GM19467 (cell line): ENCODE measurements at regions not wholly inside any gene's neighbourhood (a gene's known extent, or its start where the extent isn't known, plus 50 kb on each side); places are given as distances from the start of the nearest gene placed in this dataset.
"Not testable (repeated sequence)": the region's sequence is repeated elsewhere in the genome, so short reads cannot be mapped to it uniquely, and the experiment has no call there.

Experiments
- ATAC-seq: cut with Tn5 transposase; IDR thresholded peaks from one replicate; pipeline ENCODE4 v1.9.1; 2021; ENCODE audit warnings: mild to moderate bottlenecking, moderate library complexity; ENCODE audit not compliant: unreplicated experiment

DNA sequence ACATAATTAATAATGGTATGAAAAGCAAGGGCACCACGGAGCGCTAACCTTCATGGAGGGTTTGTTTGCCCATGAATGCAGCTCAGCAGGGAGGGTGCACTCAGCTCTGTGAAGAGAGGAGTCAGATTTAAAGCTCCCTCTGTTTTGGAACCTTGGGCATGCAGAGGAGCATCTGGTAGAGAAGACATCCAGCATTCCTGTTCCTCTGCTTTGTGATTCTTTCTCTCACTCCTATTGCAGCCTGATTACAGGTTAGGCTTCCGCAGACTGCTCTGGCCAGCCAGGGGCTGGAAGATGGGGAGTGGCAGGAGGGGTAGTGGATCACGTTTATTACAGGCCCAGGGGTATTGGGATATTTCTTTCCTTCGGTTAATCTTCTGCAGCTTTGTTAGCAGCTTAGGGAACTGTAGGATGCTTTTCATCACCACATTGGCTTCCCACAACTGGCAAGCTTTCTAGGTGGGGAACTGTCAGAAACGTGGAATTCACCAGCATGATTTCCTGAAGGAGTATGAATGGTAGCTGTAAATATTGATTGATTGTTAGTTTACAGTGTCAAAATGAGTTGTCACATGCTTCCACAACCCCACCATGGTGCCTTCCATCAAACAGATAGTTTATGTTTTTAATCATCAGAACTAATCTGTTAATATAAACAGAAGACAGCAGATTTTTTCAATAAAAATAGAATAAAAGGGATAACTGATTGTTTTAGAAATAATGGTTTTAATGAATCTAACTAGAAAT is 201.1 kb downstream of the VAPA start:
- ATAC-seq: no peak

DNA sequence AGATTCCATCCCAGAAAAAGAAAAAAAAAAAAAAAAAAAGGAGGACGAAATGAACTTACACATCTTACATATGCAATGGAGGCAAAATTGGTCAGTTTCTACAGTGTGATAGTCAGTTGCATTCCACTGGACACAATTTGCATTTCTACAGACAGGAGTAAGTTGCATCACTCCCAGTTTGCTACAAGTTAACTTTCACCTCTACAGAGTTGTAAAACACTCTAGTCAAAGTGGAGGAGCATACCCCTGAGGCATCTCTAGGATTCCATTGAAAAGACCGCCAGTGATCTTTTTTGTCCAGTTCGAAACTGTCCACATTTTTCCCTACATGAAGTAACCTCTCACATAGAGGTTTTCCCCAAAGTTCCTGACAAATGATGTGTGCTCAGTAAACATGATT is 202.8 kb downstream of the VAPA start:
- ATAC-seq: no peak

- ATAC-seq: no peak
Measured at GRCh38 chr18:10119528-10119927, 205.7 kb downstream of the VAPA start.

DNA sequence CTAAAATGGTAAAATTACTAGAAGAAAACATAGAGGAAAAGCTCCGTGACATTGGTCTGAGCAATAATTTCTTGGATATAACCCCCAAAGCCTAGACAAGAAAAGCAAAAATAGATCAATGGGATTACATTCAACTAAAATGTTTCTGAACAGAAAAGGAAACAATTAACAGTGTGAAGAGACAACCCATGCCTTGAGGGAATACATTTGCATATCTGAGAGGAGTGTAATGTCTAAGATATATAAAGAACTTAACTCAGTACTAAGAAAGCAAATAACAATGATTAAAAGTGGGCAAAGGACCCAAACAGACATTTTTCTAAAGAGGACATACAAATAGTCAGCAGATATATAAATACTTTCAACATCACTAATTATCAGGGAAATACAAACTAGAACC is 206.2 kb downstream of the VAPA start:
- ATAC-seq: no peak

DNA sequence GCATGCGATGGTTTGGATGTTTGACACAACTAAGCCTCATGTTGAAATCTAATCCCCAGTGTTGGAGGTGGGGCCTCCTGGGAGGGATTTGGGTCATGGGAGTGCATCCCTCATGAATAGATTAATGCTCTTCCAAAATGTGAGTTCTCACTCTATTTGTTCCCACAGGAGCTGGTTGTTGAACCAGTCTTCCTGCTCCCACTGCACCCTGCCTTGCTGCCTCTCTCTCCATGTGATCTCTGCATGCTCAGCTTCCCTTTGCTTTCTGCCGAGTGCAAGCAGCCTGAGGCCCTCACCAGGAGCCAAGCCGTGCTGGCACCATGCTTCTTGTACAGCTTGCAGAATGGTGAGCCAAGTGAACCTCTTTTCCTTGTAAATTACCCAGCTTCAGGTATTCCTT is 206.8 kb downstream of the VAPA start:
- ATAC-seq: no peak

DNA sequence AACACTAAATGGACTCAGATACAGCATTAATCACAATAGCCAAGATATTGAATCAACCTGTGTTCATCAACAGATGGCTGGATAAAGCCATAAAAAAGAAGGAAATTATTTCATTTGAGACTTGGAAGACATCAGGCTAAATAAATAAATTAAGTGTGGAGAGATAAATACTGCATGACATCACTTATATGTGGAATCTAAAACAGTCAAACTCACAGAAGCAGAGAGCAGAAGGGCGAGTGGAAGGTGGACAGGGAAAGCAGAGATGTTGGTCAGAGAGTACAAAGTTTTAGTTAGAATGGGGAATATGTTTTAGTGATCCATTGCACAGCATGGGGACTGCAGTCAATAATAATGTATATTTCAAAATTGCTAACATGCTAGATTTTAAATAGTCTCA is 207.2 kb downstream of the VAPA start:
- ATAC-seq: no peak

DNA sequence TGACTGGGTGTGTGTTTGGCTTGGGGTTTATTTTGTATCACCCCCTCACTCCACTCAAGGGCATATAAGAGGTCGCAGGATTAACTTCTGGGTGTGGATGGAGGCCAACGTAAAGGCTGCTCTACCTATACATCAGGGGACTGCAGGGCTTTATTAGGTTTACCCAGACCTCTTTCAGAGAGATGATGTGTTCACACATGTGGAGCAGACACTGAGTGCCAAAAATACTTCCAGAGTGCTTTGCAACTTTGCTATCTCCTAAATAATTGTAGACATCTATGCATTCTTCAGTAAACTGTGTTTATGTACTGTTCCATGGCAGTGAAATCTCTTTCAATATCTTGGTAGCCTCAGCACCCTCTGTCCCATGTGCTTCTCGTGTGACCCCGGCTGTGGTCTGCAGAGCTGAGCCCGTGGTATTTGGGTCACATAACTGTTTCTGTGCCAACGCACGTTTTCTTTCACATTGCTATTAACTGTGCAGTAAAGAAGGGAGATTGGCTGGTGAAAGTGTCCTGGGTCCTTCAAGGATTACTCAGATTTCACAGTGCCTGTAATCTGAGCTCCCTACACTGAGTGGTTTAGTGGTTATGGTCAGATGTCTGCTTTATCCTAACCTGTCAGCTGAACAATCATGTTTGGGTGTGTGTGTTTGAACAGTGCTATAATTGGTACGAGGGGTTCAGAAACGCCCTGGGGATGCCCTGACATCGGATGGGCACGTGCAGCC is 208.1 kb downstream of the VAPA start:
- no peak for ATAC-seq

DNA sequence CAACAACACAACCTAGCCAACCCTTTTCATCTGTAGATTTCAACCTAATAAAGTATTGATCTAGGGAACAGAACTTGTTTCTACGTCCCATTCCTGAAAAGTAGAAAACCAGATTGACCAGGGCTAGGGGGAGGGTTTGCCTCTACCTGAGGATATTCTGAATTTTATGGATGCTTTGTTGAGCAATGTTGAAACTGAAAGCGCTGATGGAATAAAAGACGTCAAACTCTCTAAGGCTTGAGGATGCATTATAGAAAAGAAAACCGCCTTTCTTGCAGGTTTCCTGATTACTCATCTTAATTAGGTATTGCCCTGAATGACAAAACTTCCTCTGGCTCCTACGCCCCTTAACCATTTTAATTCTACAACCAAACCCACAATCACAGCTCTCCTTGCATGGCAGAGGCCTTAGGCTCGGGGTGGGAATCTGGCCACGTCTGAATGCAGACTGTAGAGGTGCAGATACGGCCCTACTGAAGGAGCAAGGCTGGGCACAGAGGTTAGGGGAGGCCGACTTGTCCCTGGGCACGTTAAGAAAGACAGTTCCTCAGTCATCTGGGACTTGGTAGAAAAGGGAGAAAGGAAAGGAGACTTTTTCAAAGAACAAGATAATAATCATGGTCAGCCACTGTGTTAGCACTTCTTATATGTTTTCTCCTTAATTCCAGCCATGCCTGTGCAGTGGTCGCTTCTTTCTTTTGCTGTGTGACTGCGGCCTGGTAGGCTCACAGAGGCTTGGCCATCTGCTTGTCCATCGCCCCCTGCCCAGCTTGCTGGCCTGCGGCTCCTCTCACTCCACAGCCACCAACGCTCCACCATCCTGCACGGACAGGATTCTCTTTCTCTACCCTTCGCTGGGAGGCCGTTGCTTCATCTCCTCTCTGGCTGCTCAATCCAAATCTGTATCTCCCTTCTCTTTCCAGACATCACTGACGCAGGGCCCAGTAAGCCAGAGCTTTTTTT is 209.5 kb downstream of the VAPA start:
- ATAC-seq: no peak

- no peak for ATAC-seq
Measured at GRCh38 chr18:10124071-10124470, 210.3 kb downstream of the VAPA start.

GRCh38 chr18:10124557-10124956 is 210.7 kb downstream of the VAPA start:
- ATAC-seq: no peak

- ATAC-seq: no peak
Measured at GRCh38 chr18:10124967-10125366, 211.2 kb downstream of the VAPA start.

- no peak for ATAC-seq
Measured at GRCh38 chr18:10127729-10128128, 213.9 kb downstream of the VAPA start.

- ATAC-seq: no peak
Measured at GRCh38 chr18:10128921-10129501, 215.2 kb downstream of the VAPA start.

DNA sequence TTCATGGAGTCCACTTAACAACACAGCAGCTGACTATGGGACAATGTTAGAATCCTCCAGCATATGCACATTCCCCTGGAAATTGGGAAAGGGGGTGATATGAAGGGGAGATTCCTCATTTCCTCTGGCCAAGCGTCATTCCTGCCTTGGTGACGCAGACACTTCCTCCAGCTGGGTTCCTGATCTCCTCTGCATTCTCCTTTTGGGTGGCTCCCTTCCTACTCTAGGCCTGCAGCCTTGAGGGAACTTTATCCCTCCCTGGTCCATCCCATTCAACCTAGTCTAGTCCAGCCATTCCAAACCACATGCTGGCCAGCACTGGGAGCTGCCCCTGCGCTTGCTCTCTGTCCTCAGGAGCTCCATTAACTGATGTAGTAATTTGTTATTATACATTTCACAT is 216.8 kb downstream of the VAPA start:
- no peak for ATAC-seq

DNA sequence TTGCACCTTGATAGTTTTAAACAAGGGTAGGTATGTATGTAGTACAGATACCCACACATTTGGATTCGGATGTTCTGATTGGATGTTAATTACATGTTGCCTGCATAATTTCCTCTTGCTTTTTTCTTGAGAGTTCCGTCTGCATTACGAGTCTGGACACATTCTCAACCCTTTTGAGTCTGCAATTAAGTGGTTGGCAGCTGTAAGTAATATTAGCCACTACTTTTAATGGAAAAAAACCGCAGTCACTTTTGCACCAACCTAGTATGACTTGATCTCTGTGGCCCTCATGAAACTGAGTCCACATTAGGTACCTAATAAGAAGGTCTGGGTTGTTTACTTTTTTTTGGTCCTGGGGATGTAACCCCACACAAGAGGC is 217.3 kb downstream of the VAPA start:
- ATAC-seq: no peak

DNA sequence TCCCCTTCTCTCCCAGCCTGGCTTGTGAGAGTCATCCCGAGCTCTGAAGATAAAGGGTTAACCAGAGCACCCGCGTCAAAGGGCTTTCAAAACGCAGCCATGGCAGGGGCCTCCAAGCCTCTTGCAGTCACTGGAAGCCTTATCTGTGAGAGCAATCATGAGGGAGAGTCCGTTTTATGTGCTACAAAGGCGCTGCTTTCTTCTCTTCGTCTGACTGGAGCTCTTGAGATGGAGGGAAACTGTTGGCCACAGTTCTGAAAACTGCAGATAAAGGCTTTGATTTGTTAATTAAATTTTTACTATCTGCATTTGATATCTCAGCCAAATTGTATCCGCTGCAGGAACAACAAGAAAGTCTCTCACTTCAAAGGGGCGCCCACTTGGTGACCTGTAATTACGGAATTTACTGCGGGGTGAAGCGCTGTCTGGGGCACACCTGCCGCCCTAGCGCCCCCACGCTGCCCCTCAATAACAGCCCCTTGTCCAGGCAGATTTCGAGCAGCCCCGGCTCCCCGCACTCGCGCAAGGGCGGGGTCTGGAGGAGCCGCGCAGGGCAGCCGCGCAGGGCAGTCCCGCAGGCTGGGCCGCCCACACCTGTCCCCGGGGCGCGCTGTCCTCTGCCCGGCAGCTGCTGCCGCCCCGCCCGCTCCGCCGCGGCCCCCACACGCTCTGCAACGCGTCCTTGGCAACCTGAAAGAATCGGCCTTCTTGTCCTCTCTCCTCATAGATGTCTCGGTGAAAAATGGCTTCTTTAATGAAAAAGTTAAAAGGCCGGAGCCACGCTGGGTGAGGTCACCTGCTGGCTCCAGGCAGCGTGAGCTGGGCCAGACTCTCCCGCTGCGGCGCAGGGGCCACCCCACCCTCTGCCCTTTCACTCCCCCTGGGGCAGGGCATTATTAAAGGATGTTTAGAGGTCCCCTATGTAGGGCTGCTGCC is 217.9 kb downstream of the VAPA start:
- ATAC-seq: no peak

DNA sequence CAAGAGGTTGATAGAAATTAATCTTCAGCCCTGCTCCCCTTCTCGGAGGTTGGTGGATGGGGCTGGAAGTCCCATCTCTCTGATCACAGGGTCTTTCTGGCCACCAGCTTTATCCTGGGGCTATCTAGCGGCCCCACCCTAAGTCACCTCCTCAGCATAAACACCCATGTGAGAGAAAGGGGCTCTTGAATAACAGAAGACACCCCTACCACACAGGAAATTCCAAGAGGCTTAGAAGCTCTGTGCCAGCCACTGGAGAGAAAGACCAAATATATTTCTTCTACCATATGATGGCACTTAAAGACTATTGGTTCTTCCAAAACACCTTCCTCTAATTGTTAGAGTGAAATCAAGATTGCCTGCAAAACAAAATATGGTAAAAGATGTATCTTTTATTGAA is 219.7 kb downstream of the VAPA start:
- ATAC-seq: no peak

GRCh38 chr18:10134204-10134603 is 220.4 kb downstream of the VAPA start:
- ATAC-seq: no peak

DNA sequence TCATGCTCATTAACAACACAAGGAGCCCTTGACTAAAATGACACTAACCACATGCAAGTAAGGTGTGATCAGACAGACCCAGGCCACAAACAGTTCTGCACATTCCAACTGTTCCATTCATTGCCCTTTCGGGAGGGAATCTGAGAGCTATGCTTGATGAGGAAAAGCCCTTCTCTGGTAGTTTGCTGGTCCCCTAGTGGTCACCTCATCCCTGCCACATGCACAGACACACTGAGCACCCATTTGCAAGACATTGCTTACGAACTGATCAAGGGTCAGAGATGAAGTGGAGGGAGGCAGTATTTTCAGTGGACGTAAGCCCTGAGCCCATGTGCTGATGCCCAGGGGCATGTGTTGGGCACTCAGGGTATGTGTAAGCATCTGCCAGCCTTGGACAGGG is 220.9 kb downstream of the VAPA start:
- not testable (repeated sequence) for ATAC-seq

GRCh38 chr18:10135302-10135926 is 221.6 kb downstream of the VAPA start:
- ATAC-seq: no peak
